ENCODE measurements at regions not wholly inside any gene's neighbourhood (a gene's known extent, or its start where the extent isn't known, plus 50 kb on each side); places are given as distances from the start of the nearest gene placed in this dataset.
"Not testable (repeated sequence)": the region's sequence is repeated elsewhere in the genome, so short reads cannot be mapped to it uniquely, and the experiment has no call there.

DNA sequence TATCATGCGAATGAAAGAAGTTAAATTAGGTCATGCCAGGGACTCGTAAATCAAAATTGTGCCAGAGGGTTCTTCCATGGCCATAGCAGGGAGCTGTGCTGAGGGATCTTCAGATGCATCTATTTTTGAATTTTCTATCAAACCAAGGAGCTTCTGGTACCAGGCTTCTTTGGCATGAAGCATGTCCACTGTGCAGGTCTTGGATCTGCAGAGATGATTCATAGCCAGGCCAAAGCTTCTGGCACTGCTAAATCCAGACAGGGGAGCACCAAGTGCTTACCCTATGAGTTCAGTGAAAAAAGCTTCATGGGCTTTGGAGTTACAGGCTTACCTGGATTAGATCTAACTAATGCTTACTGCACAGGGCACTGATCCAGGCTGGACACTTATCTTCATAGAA lies 154.2 kb upstream of the DAB1 start:
- no peaks in the 10 kb centered on the region for H3K27me3 ChIP-seq (ENCODE audit: control insufficient read depth in 1 of 2, insufficient read depth in 2 of 2, low read length in 2 of 2)
- no peak overlapping the region for H3K4me3 ChIP-seq (ENCODE audit: low read depth in 1 of 2, low read length in 2 of 2)
- H3K9me3 ChIP-seq (ENCODE audit: control insufficient read depth in 2 of 2, insufficient read depth in 1 of 2, low read depth in 1 of 2, low read length in 1 of 2), result no peaks in the 10 kb centered on the region
- H3K27ac ChIP-seq (ENCODE audit: low read depth in 2 of 2, low read length in 1 of 2), result no peak overlapping the region
- no peaks in the 10 kb centered on the region for H3K4me1 ChIP-seq (ENCODE audit: control insufficient read depth in 2 of 2, insufficient read depth in 2 of 2, low read length in 1 of 2)
- peaks cover 0 to 3% of the 10 kb centered on the region in 2 donors for H3K36me3 ChIP-seq (ENCODE audit: control insufficient read depth in 2 of 2, insufficient read depth in 2 of 2, low read length in 1 of 2)
- WGBS, 2 donors, result 71 to 83% methylated on average over 2 of the region's 2 CpGs

DNA sequence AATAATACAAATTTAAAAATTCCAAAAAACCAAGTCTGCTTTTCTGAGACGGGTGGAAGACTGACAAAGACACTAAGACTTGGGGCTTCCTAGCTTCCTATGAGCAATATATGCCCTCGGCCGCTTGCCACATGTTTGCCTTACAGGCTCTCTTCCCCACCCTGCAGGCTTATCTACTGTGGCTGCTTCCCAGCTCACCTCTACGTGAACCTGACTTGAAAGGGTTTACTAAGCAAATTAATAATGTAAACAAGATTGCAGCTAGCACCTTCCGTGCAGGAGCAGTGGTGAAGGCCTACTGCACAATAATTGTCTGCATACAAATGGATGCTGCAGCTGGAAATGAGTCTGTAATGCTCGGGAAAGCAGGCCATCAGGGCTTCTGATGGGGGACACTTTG lies 152.9 kb upstream of the DAB1 start:
- Histone ChIP-seq H3K36me3 (ENCODE audit: control insufficient read depth in 2 of 2, insufficient read depth in 2 of 2, low read length in 1 of 2) (no peaks in the 10 kb centered on the region), H3K27me3 (ENCODE audit: control insufficient read depth in 1 of 2, insufficient read depth in 2 of 2, low read length in 2 of 2) (no peaks in the 10 kb centered on the region), H3K27ac (ENCODE audit: low read depth in 2 of 2, low read length in 1 of 2) (no peak overlapping the region), H3K9me3 (ENCODE audit: control insufficient read depth in 2 of 2, insufficient read depth in 1 of 2, low read depth in 1 of 2, low read length in 1 of 2) (no peaks in the 10 kb centered on the region), H3K4me3 (ENCODE audit: low read depth in 1 of 2, low read length in 2 of 2) (no peak overlapping the region), H3K4me1 (ENCODE audit: control insufficient read depth in 2 of 2, insufficient read depth in 2 of 2, low read length in 1 of 2) (no peaks in the 10 kb centered on the region)
- 42 to 48% methylated on average over 6 of the region's 6 CpGs for WGBS, 2 donors

DNA sequence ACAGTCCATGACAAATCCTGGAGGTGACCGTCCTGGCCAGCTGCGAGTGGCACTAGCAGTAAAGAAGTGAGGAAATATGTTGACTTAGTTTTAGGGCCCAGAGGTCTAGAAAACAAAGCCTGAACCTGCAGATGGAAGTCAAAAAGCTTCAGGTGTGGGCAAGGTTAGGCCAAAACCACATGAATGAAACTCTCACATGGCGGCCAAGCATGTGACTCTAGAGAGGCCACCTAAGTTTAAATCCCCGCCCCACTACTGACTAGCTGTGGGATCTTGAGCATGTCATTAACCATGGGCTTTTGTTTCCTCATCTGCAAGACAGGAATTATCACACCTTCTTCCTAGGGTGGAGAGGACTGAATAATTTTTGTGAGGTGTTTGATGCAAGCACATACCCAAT lies 148.2 kb upstream of the DAB1 start:
- WGBS, 2 donors, result 93 to 96% methylated on average over 4 of the region's 4 CpGs
- Histone ChIP-seq H3K4me3 (ENCODE audit: low read depth in 1 of 2, low read length in 2 of 2) (no peak overlapping the region), H3K4me1 (ENCODE audit: control insufficient read depth in 2 of 2, insufficient read depth in 2 of 2, low read length in 1 of 2) (no peaks in the 10 kb centered on the region)

DNA sequence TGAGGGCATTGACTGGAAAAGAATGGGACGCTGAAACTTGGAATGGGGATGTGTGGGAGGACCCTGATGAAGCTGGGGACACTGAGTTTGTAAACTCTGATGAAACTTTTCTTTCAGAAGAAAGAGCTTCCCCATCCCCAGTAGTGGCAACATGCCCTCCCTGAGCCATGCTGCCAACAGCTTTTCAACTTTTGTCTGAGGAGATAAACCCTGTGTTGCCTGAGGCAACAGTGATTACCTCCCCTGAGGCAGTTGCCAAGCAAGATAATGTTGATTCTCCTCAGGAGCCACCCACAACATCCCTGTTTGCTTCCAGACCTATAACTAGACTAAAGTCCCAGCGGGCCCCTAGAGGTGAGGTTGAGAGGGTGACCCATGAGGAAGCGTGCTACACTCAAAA lies 134.2 kb upstream of the DAB1 start:
- not testable (repeated sequence) for H3K9me3 ChIP-seq (ENCODE audit: control insufficient read depth in 2 of 2, insufficient read depth in 1 of 2, low read depth in 1 of 2, low read length in 1 of 2); H3K4me3 ChIP-seq (ENCODE audit: low read depth in 1 of 2, low read length in 2 of 2); H3K4me1 ChIP-seq (ENCODE audit: control insufficient read depth in 2 of 2, insufficient read depth in 2 of 2, low read length in 1 of 2); H3K27ac ChIP-seq (ENCODE audit: low read depth in 2 of 2, low read length in 1 of 2); H3K27me3 ChIP-seq (ENCODE audit: control insufficient read depth in 1 of 2, insufficient read depth in 2 of 2, low read length in 2 of 2); H3K36me3 ChIP-seq (ENCODE audit: control insufficient read depth in 2 of 2, insufficient read depth in 2 of 2, low read length in 1 of 2)
- WGBS, 2 donors, result 81 to 84% methylated on average over 3 of the region's 3 CpGs

More for the DNA sequence above, 148.2 kb upstream of the DAB1 start:
- no peaks in the 10 kb centered on the region for H3K36me3 ChIP-seq (ENCODE audit: control insufficient read depth in 2 of 2, insufficient read depth in 2 of 2, low read length in 1 of 2)
- no peaks in the 10 kb centered on the region for H3K27me3 ChIP-seq (ENCODE audit: control insufficient read depth in 1 of 2, insufficient read depth in 2 of 2, low read length in 2 of 2)
- no peak overlapping the region for H3K27ac ChIP-seq (ENCODE audit: low read depth in 2 of 2, low read length in 1 of 2)
- no peaks in the 10 kb centered on the region for H3K9me3 ChIP-seq (ENCODE audit: control insufficient read depth in 2 of 2, insufficient read depth in 1 of 2, low read depth in 1 of 2, low read length in 1 of 2)

DNA sequence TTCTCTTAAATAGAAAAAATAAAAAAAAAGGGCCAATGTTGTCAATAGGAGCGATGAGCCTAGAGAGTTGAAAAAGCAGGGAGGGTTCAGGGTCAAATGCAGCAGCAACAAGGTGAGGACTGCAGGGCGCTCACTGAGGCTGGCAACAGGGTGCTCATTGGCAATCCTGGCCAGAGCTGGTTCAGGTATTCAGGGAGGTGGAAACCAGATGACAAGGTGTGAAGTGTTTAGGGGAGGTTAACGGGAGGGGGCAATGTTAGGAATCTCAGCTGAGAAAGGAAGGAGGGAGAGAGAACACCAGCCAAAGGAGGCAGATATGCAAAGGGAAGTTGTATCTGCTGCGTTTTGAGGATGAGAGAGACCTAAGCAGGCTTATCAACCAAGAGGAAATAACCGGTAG lies 129.8 kb upstream of the DAB1 start:
- WGBS, 2 donors, result 39 to 47% methylated on average over 5 of the region's 5 CpGs
- H3K9me3 ChIP-seq (ENCODE audit: control insufficient read depth in 2 of 2, insufficient read depth in 1 of 2, low read depth in 1 of 2, low read length in 1 of 2), result no peaks in the 10 kb centered on the region

DNA sequence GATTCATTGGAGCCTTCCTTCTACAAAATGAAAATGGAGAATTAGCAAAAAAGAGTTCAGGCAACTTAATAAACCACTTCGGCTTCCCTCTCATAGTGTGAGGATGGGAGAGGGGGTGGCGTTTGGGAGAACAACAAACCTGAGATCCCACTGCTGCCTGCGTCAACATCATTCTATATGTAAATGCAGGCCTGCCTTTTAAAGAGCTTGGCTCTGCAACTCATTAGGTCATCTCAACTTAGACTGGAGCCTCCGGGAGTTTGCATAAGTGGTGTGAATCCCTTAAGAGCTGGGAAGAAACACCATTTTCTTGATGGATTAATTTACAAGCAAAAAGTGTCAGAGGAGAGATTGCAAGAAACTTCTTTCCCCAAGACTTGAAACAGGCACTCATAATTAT lies 127.6 kb upstream of the DAB1 start:
- 57 to 63% methylated on average over 4 of the region's 4 CpGs for WGBS, 2 donors
- H3K27ac ChIP-seq (ENCODE audit: low read depth in 2 of 2, low read length in 1 of 2), result no peak overlapping the region

More for the DNA sequence above, 129.8 kb upstream of the DAB1 start:
- no peak overlapping the region for H3K27ac ChIP-seq (ENCODE audit: low read depth in 2 of 2, low read length in 1 of 2)
- H3K4me3 ChIP-seq (ENCODE audit: low read depth in 1 of 2, low read length in 2 of 2), result no peak overlapping the region
- no peaks in the 10 kb centered on the region for H3K4me1 ChIP-seq (ENCODE audit: control insufficient read depth in 2 of 2, insufficient read depth in 2 of 2, low read length in 1 of 2)
- H3K27me3 ChIP-seq (ENCODE audit: control insufficient read depth in 1 of 2, insufficient read depth in 2 of 2, low read length in 2 of 2), result no peaks in the 10 kb centered on the region
- no peaks in the 10 kb centered on the region for H3K36me3 ChIP-seq (ENCODE audit: control insufficient read depth in 2 of 2, insufficient read depth in 2 of 2, low read length in 1 of 2)

DNA sequence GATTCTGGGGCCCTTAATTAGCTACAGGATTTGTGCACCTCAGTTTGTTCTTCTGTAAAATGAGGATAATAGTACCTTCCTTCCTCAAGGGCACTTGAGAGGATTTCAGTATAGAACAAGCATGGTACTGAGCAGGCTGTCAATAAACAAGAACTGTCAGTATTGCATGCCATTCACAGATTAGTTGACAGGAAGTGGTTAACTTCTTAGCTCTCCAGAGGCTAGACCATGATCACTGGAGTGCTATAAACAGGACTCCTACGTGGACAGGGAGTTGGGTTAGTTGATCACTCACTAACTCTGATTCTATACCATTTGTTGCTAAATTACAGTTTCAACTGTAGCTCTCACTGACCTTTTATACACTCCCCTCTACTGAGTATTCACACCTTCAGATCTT lies 126.2 kb upstream of the DAB1 start:
- H3K27me3 ChIP-seq (ENCODE audit: control insufficient read depth in 1 of 2, insufficient read depth in 2 of 2, low read length in 2 of 2), result no peaks in the 10 kb centered on the region
- no peak overlapping the region for H3K27ac ChIP-seq (ENCODE audit: low read depth in 2 of 2, low read length in 1 of 2)
- 21 to 27% methylated on average over 1 of the region's 1 CpG for WGBS, 2 donors
- no peaks in the 10 kb centered on the region for H3K9me3 ChIP-seq (ENCODE audit: control insufficient read depth in 2 of 2, insufficient read depth in 1 of 2, low read depth in 1 of 2, low read length in 1 of 2)
- no peaks in the 10 kb centered on the region for H3K4me1 ChIP-seq (ENCODE audit: control insufficient read depth in 2 of 2, insufficient read depth in 2 of 2, low read length in 1 of 2)
- H3K4me3 ChIP-seq (ENCODE audit: low read depth in 1 of 2, low read length in 2 of 2), result no peak overlapping the region
- H3K36me3 ChIP-seq (ENCODE audit: control insufficient read depth in 2 of 2, insufficient read depth in 2 of 2, low read length in 1 of 2), result no peaks in the 10 kb centered on the region

More for the DNA sequence above, 127.6 kb upstream of the DAB1 start:
- Histone ChIP-seq H3K4me3 (ENCODE audit: low read depth in 1 of 2, low read length in 2 of 2) (no peak overlapping the region), H3K27me3 (ENCODE audit: control insufficient read depth in 1 of 2, insufficient read depth in 2 of 2, low read length in 2 of 2) (no peaks in the 10 kb centered on the region), H3K36me3 (ENCODE audit: control insufficient read depth in 2 of 2, insufficient read depth in 2 of 2, low read length in 1 of 2) (no peaks in the 10 kb centered on the region), H3K4me1 (ENCODE audit: control insufficient read depth in 2 of 2, insufficient read depth in 2 of 2, low read length in 1 of 2) (no peaks in the 10 kb centered on the region), H3K9me3 (ENCODE audit: control insufficient read depth in 2 of 2, insufficient read depth in 1 of 2, low read depth in 1 of 2, low read length in 1 of 2) (no peaks in the 10 kb centered on the region)

DNA sequence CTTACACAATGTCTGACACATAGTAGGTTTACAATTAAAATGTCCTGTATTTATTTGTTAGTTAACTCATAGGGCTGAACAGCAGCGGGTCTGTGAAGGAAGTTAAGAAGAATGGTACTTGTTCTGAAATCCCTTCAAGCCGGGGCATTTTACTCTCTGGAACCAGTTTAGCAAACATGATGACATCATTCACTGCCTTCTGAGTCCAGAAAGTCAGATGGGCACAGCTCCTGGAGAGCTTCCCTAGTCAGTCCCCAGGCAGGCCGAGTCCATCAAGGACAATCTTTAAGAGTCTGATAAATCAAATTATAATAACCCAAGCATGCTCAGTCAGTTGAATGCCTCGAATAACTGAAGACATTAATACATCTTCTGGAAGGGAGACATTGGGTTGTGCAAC lies 125.4 kb upstream of the DAB1 start:
- no peaks in the 10 kb centered on the region for H3K4me1 ChIP-seq (ENCODE audit: control insufficient read depth in 2 of 2, insufficient read depth in 2 of 2, low read length in 1 of 2)
- 50 to 54% methylated on average over 4 of the region's 4 CpGs for WGBS, 2 donors

DNA sequence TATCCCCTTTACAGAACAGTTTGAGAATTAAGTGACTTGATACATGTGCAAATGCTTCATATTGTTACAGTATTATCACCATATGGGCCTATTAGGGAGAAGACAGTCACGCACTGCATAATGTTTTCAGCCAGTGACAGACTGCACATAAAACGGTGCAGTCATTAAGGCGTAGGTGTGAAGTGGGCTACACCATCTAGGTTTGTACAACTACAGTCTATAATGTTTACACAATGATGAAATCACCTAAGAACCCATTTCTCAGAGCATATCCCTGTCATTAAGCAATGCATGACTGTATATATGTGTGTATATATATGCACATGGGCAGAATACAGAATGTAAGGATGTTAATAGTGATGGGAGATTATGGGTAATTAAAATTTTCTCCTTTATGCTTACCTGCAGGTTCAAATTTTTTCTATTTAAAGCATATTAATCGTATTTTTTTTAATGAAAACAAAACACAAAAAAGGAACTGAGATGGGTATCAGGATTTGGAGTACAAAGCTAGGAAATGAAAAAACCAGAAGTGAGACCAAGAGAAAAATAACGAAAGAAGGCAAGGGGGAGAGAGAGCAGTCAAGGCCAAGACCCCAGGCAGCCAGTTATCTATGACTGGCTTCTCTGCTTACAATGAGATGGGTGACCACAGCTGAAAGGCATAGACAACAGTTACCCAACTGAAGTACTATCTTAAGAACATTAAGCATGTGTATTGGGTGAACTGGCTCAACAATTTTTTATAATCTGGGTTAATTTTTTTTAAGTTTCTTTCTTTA lies 122.9 kb upstream of the DAB1 start:
- H3K27ac ChIP-seq (ENCODE audit: low read depth in 2 of 2, low read length in 1 of 2), result no peak overlapping the region
- no peak overlapping the region for H3K4me3 ChIP-seq (ENCODE audit: low read depth in 1 of 2, low read length in 2 of 2)
- no peaks in the 10 kb centered on the region for H3K36me3 ChIP-seq (ENCODE audit: control insufficient read depth in 2 of 2, insufficient read depth in 2 of 2, low read length in 1 of 2)
- 68 to 74% methylated on average over 5 of the region's 5 CpGs for WGBS, 2 donors
- H3K4me1 ChIP-seq (ENCODE audit: control insufficient read depth in 2 of 2, insufficient read depth in 2 of 2, low read length in 1 of 2), result no peaks in the 10 kb centered on the region
- no peaks in the 10 kb centered on the region for H3K9me3 ChIP-seq (ENCODE audit: control insufficient read depth in 2 of 2, insufficient read depth in 1 of 2, low read depth in 1 of 2, low read length in 1 of 2)
- no peaks in the 10 kb centered on the region for H3K27me3 ChIP-seq (ENCODE audit: control insufficient read depth in 1 of 2, insufficient read depth in 2 of 2, low read length in 2 of 2)

More for the DNA sequence above, 125.4 kb upstream of the DAB1 start:
- Histone ChIP-seq H3K27ac (ENCODE audit: low read depth in 2 of 2, low read length in 1 of 2) (no peak overlapping the region), H3K9me3 (ENCODE audit: control insufficient read depth in 2 of 2, insufficient read depth in 1 of 2, low read depth in 1 of 2, low read length in 1 of 2) (no peaks in the 10 kb centered on the region), H3K36me3 (ENCODE audit: control insufficient read depth in 2 of 2, insufficient read depth in 2 of 2, low read length in 1 of 2) (no peaks in the 10 kb centered on the region), H3K27me3 (ENCODE audit: control insufficient read depth in 1 of 2, insufficient read depth in 2 of 2, low read length in 2 of 2) (no peaks in the 10 kb centered on the region), H3K4me3 (ENCODE audit: low read depth in 1 of 2, low read length in 2 of 2) (no peak overlapping the region)

DNA sequence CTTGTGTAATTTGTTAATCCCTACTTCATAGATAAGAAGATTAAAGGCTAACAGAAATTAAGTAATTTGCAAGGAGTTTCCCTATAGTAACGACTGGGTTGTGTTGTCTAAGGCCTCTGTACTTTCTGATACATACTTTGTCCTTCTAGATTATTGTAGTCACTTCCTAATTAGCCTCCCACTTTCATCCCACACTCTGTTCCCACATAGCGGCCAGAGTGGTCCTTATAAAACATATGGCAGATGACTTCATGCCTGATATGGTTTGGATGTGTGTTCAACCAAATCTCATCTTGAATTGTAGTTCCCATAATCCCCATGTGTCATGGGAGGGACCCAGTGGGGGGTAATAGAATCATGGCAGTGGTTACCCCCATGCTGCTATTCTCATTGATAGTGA lies 120.5 kb upstream of the DAB1 start:
- H3K36me3 ChIP-seq (ENCODE audit: control insufficient read depth in 2 of 2, insufficient read depth in 2 of 2, low read length in 1 of 2), result no peaks in the 10 kb centered on the region
- no peaks in the 10 kb centered on the region for H3K27me3 ChIP-seq (ENCODE audit: control insufficient read depth in 1 of 2, insufficient read depth in 2 of 2, low read length in 2 of 2)
- no peak overlapping the region for H3K4me3 ChIP-seq (ENCODE audit: low read depth in 1 of 2, low read length in 2 of 2)
- WGBS, 2 donors, result 26 to 31% methylated on average over 2 of the region's 2 CpGs
- H3K27ac ChIP-seq (ENCODE audit: low read depth in 2 of 2, low read length in 1 of 2), result no peak overlapping the region
- no peaks in the 10 kb centered on the region for H3K4me1 ChIP-seq (ENCODE audit: control insufficient read depth in 2 of 2, insufficient read depth in 2 of 2, low read length in 1 of 2)
- no peaks in the 10 kb centered on the region for H3K9me3 ChIP-seq (ENCODE audit: control insufficient read depth in 2 of 2, insufficient read depth in 1 of 2, low read depth in 1 of 2, low read length in 1 of 2)

All from esophagus (tissue), 2 donors.